LNCAP (cell line): ENCODE measurements at regions not wholly inside any gene's neighbourhood (a gene's known extent, or its start where the extent isn't known, plus 50 kb on each side); places are given as distances from the start of the nearest gene placed in this dataset.

Experiments
- CTCF ChIP-seq: fragments of 450-650 bp; IDR thresholded peaks from 2 replicates; pipeline ENCODE4 v1.5.1; 2017; ENCODE audit warnings: mild to moderate bottlenecking

GRCh38 chr6:170147832-170148708, 142.8 kb downstream of the DLL1 start:
- TF ChIP-seq CTCF, result no peak

GRCh38 chr6:170147056-170147787, 143.7 kb downstream of the DLL1 start:
- TF ChIP-seq CTCF, result no peak

- TF ChIP-seq CTCF, result no peak
These were observed 144.2 kb downstream of the DLL1 start for GRCh38 chr6:170146640-170147039.

GRCh38 chr6:170145272-170145592, 145.6 kb downstream of the DLL1 start:
- no peak for TF ChIP-seq CTCF

- no peak for TF ChIP-seq CTCF
These were observed 146.2 kb downstream of the DLL1 start for GRCh38 chr6:170144571-170145271.

- TF ChIP-seq CTCF, result no peak
These were observed 147.3 kb downstream of the DLL1 start for GRCh38 chr6:170143401-170144150.

GRCh38 chr6:170142559-170142958, 148.3 kb downstream of the DLL1 start:
- no peak for TF ChIP-seq CTCF
